ENCODE measurements at regions not wholly inside any gene's neighbourhood (a gene's known extent, or its start where the extent isn't known, plus 50 kb on each side); places are given as distances from the start of the nearest gene placed in this dataset.

- no peak for DNase-seq (ENCODE audit: low spot score)
- in situ Hi-C loops (cut with HindIII; ENCODE audit: low sequenced_read_pairs): no loop called here
These were observed 1206.6 kb upstream of the EYS start for GRCh38 chr6:66913657-66914056.

- no peak for DNase-seq (ENCODE audit: low spot score)
- in situ Hi-C loops (cut with HindIII; ENCODE audit: low sequenced_read_pairs): no loop called here
These were observed 1195.4 kb upstream of the EYS start for GRCh38 chr6:66902457-66902856.

GRCh38 chr6:66900133-66901083 lies 1193.4 kb upstream of the EYS start:
- in situ Hi-C loops (cut with HindIII; ENCODE audit: low sequenced_read_pairs): no loop called here
- no peak for DNase-seq (ENCODE audit: low spot score)

- in situ Hi-C loops (cut with HindIII; ENCODE audit: low sequenced_read_pairs): no loop called here
- DNase-seq (ENCODE audit: low spot score): no peak
These were observed 1190.5 kb upstream of the EYS start for GRCh38 chr6:66897576-66897975.

DNA sequence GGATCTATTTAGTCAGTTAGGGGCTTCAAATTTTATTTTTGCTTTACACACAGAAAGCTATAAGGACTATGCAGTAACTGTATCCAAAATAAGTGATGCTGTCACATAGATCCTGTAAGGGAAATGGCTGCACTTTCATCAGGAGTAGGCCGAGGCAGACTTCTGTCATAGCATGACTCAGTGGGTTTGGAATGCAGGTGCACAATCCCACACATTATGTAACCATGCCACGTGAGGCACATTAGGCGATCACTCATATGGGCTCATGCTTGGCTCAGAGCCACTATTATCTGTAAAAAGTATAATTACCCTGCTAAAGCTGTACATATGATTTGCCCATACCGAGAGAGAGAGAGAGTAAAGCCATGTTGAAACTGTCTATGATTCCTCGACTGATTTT lies 1189.4 kb upstream of the EYS start:
- in situ Hi-C loops (cut with HindIII; ENCODE audit: low sequenced_read_pairs): no loop called here
- DNase-seq (ENCODE audit: low spot score): no peak

DNA sequence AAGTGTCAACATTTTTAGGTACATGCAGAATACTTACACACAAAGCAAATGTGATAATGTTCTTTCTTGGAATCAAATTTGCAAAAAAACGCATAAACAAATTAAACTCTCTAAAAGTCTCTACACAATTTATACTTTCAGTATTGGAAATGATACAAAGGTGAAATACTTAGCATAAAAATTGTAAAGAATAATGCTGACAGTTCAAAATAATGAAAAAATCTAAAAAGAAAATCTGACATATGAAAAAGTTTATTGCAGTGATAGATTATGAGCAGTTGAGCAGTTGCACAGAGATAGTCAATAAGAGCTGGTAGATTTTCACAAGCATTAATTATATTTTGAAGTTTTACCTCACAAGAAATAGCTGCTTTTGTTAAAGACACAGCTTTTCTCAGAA lies 1176.4 kb upstream of the EYS start:
- DNase-seq (ENCODE audit: low spot score): no peak
- in situ Hi-C loops (cut with HindIII; ENCODE audit: low sequenced_read_pairs): no loop called here

GRCh38 chr6:66866801-66867200 lies 1159.8 kb upstream of the EYS start:
- in situ Hi-C loops (cut with HindIII; ENCODE audit: low sequenced_read_pairs): no loop called here
- DNase-seq (ENCODE audit: low spot score): no peak

- no peak for DNase-seq (ENCODE audit: low spot score)
- in situ Hi-C loops (cut with HindIII; ENCODE audit: low sequenced_read_pairs): no loop called here
These were observed 1158.7 kb upstream of the EYS start for GRCh38 chr6:66865771-66866170.

- no peak for DNase-seq (ENCODE audit: low spot score)
- in situ Hi-C loops (cut with HindIII; ENCODE audit: low sequenced_read_pairs): no loop called here
These were observed 1154.0 kb upstream of the EYS start for GRCh38 chr6:66861007-66861541.

DNA sequence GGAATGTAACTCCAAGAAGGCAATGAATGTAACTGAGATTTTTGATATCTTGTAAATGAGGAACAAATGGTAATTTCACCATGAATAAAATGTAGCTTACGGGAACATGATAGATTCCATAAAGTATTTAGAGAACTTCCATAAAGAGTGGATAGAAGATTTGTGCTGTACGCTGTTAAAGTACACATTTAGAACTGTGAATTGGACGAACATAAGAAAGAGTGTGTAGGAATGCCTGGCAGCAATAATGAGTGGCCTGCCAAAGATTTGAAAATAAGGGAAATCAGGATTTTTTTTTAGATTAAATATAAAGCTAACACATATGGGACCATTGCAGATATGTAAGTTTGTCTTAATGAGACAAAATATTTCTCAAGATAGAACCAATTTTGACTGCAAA lies 1153.3 kb upstream of the EYS start:
- no peak for DNase-seq (ENCODE audit: low spot score)
- in situ Hi-C loops (cut with HindIII; ENCODE audit: low sequenced_read_pairs): no loop called here

DNA sequence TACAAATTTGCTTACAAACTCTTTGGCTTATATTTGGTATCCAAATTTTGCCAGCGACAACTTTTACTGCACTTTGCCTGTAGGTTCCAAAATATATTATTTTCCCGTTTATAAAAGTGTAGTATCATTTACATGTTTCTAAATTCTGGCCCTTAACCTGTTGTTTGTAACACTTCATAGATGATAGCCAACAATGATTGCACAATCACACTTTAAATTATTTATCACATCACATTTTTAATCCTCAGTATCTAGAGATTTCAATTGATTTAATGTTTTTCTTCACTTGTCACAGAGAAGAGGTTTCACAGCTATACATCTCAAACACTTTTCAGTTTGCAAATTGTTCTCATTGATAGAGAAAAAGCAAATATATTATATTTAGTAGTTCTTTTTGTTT lies 1151.2 kb upstream of the EYS start:
- no peak for DNase-seq (ENCODE audit: low spot score)
- in situ Hi-C loops (cut with HindIII; ENCODE audit: low sequenced_read_pairs): no loop called here

GRCh38 chr6:66854014-66854413 lies 1147.0 kb upstream of the EYS start:
- in situ Hi-C loops (cut with HindIII; ENCODE audit: low sequenced_read_pairs): no loop called here

GRCh38 chr6:66851930-66852329 lies 1144.9 kb upstream of the EYS start:
- no peak for DNase-seq (ENCODE audit: low spot score)
- in situ Hi-C loops (cut with HindIII; ENCODE audit: low sequenced_read_pairs): no loop called here

More at GRCh38 chr6:66854014-66854413, 1147.0 kb upstream of the EYS start:
- no peak for DNase-seq (ENCODE audit: low spot score)

DNA sequence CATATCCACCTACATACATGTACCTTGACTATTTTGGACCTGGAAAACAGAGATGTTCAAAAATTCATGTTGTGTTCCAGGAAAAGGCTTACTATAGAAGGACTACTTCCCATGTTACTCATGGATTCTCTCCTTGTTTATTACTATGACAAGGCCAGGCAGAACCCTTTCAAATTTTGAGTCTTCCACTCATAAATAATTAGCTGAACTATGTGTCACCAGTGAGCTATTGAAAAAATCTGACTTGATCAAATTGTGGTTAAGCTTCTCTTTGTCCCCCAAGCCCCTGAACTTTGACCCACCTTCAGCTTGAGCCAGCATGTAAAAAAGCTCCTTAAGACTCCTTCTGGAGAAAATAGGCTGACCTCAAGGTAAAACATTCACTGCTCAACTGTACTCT lies 1142.8 kb upstream of the EYS start:
- in situ Hi-C loops (cut with HindIII; ENCODE audit: low sequenced_read_pairs): no loop called here
- no peak for DNase-seq (ENCODE audit: low spot score)

- in situ Hi-C loops (cut with HindIII; ENCODE audit: low sequenced_read_pairs): no loop called here
- DNase-seq (ENCODE audit: low spot score): no peak
These were observed 1141.4 kb upstream of the EYS start for GRCh38 chr6:66848244-66848953.

- no peak for DNase-seq (ENCODE audit: low spot score)
- in situ Hi-C loops (cut with HindIII; ENCODE audit: low sequenced_read_pairs): no loop called here
These were observed 1131.7 kb upstream of the EYS start for GRCh38 chr6:66838764-66839163.

DNA sequence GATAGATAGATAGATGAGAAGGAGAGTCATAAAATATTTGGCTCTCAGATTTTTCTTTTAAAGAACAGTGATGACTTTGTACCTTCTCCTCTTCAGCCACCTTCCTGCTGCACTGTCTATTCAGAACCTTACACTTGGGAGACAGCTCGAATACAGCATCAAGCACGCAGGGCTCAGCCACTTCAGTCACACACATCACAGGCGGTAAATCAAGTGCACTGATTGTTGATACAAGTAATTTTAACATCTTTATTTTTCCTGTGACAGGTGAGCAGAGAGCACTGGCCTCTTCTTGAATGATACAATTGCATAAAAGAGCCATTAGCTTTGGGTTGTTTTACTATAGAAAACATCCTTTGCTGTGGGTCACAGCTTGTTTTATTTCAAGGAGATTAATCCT lies 1118.5 kb upstream of the EYS start:
- no peak for DNase-seq (ENCODE audit: low spot score)
- in situ Hi-C loops (cut with HindIII; ENCODE audit: low sequenced_read_pairs): no loop called here

GRCh38 chr6:66814156-66814555 lies 1107.1 kb upstream of the EYS start:
- no peak for DNase-seq (ENCODE audit: low spot score)
- in situ Hi-C loops (cut with HindIII; ENCODE audit: low sequenced_read_pairs): no loop called here

DNA sequence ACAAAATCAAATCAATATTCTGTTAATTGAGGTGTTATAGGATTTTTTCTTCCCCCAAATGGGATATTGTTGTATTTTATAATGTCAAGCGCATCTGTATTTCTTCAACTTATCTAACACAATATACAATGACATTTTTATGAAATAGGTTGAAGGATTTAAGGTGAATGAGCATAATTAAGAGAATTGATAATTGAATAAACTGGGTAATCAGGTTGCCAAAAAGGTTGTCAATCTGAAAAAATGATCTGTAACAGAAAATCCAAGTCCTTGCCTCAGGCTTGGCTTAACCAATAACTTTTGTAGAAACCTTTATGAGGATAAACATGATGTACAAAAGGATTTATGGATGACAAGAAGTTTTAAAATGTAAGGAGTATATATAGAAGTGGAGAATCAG lies 1101.7 kb upstream of the EYS start:
- no peak for DNase-seq (ENCODE audit: low spot score)
- in situ Hi-C loops (cut with HindIII; ENCODE audit: low sequenced_read_pairs): no loop called here

DNA sequence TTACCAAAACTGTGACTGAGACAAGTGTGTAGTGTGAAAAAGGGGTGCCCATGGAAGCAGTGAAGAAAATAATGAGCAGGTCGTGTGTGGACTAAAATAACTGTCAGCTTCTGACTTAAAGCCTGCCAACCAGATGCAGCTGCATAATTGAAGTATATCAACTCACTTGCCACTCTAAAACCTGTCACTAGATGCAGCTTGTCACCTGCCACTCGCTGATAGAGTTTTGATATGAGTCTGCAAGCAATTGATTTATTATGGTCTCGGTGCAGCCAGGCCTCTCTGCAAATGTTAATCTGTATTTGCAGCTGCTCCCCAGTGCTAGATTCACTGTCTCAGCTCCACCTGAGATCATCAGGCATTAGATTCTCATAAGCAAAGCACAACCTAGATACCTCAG lies 1090.0 kb upstream of the EYS start:
- in situ Hi-C loops (cut with HindIII; ENCODE audit: low sequenced_read_pairs): no loop called here
- DNase-seq (ENCODE audit: low spot score): no peak

All from G401 (cell line).